ENCODE measurements at regions not wholly inside any gene's neighbourhood (a gene's known extent, or its start where the extent isn't known, plus 50 kb on each side); places are given as distances from the start of the nearest gene placed in this dataset.
A peak's percentile ranks its signal among the peaks of the same experiment; 100 is the strongest.

DNA sequence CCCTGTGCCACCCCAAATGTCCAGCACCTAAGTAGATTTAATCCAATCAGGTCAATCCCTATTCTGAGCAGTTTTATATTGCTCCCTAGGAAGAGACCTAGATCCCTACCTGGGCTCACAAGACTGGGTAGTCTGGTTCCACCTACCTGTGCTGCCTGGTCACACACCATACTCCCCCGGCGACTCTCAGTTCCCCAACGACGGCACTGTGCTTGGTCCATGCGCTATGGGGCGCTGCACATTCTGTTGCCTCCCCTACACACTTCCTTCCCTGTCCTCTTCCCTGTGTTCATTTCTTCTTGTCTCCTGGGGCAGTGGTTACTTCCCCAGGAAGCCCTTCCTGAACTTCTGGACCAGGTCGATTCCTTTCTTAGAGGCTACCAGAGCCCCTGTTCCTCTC is 109.9 kb upstream of the IL12B start:
- TF ChIP-seq, protein P1, sequence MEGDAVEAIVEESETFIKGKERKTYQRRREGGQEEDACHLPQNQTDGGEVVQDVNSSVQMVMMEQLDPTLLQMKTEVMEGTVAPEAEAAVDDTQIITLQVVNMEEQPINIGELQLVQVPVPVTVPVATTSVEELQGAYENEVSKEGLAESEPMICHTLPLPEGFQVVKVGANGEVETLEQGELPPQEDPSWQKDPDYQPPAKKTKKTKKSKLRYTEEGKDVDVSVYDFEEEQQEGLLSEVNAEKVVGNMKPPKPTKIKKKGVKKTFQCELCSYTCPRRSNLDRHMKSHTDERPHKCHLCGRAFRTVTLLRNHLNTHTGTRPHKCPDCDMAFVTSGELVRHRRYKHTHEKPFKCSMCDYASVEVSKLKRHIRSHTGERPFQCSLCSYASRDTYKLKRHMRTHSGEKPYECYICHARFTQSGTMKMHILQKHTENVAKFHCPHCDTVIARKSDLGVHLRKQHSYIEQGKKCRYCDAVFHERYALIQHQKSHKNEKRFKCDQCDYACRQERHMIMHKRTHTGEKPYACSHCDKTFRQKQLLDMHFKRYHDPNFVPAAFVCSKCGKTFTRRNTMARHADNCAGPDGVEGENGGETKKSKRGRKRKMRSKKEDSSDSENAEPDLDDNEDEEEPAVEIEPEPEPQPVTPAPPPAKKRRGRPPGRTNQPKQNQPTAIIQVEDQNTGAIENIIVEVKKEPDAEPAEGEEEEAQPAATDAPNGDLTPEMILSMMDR (IDR thresholded peaks at IDR 0.05; ENCODE audit: low read depth, low read length), result no peak
- in situ Hi-C loops (cut with HindIII; ENCODE audit: low sequenced_read_pairs), result no loop called here
- DNase-seq (ENCODE audit: low read depth, low spot score), result no peak
- no peak overlapping the region for H3K4me3 ChIP-seq (ENCODE audit: low read depth, low read length)

DNA sequence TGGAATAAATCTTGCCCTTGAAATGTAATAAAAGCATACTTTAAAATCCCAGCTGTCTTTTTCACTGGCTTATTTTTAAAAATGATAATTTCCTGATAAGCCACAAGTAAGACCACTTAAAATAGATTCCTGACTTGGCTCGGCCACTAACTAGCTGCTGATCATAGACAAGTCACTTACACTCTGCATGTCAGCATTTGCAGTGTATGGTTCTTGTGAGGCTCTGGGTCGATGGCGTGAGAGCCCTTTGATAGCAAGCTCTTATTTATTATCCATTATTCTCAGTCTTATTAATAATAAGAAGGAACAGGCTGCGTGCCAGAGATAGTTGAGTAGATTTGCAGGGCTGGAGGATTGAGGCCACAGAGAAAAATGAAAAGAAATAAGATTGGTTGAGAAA is 110.7 kb upstream of the IL12B start:
- TF ChIP-seq, protein P1 (IDR thresholded peaks at IDR 0.05; ENCODE audit: low read depth, low read length), result no peak
- no peak for DNase-seq (ENCODE audit: low read depth, low spot score)
- in situ Hi-C loops (cut with HindIII; ENCODE audit: low sequenced_read_pairs), result no loop called here
- no peak overlapping the region for H3K4me3 ChIP-seq (ENCODE audit: low read depth, low read length)

DNA sequence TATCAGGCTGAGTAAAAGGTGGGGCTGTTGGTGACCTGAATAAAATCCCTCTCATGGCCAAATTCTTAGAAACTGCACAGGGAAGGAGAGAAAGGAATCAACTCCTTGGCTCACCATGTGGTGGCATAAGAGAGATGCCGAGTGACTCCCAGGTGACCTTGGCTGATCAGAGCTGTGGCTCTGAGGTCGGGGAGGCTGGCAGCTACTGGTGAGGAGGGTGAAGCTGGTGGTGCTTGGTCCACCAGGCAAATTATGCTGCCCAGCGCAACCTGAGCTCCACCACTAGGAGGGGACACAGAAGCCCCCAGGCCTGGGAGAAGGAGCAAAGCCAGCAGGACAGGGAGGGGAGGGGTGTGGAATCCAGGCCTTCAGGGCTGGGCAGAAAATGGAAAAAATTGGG is 111.2 kb upstream of the IL12B start:
- no peak for DNase-seq (ENCODE audit: low read depth, low spot score)
- TF ChIP-seq, protein P1 (IDR thresholded peaks at IDR 0.05; ENCODE audit: low read depth, low read length), result peak; percentile 29
- in situ Hi-C loops (cut with HindIII; ENCODE audit: low sequenced_read_pairs), result no loop called here
- H3K4me3 ChIP-seq (ENCODE audit: low read depth, low read length), result no peak overlapping the region

DNA sequence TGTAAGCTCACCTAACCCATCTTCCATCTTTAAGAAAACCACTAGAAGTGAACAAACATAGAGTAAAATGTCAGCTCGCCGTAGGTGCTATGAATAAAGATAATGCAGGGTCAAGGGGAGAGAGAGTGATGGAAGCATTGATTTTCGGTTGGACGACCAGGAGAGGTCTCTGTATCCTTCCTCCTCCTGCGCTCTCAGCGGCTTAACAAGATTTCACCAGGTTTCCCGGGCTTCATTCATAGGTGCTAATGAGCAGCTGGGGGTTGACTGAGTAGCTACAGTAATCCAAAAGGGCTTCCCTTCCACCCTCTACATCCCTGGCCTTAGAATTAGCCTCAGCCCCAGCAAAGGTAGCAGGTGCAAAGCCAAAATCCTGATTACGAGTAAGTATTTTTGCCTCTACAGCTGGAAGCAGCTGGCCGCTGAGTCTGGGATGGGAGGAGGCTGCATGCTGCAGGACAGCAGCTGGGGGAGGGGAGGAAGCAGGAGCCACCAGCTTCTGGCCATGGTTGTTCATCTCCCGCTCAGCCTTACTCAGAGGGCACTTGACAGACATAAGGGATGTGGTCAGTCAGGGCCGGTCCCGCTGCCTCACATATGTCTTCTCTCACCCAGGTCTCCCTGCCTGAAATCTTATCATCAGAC is 112.0 kb upstream of the IL12B start:
- TF ChIP-seq, protein P1 (IDR thresholded peaks at IDR 0.05; ENCODE audit: low read depth, low read length), result no peak
- H3K4me3 ChIP-seq (ENCODE audit: low read depth, low read length), result no peak overlapping the region
- no peak for DNase-seq (ENCODE audit: low read depth, low spot score)
- in situ Hi-C loops (cut with HindIII; ENCODE audit: low sequenced_read_pairs), result no loop called here

DNA sequence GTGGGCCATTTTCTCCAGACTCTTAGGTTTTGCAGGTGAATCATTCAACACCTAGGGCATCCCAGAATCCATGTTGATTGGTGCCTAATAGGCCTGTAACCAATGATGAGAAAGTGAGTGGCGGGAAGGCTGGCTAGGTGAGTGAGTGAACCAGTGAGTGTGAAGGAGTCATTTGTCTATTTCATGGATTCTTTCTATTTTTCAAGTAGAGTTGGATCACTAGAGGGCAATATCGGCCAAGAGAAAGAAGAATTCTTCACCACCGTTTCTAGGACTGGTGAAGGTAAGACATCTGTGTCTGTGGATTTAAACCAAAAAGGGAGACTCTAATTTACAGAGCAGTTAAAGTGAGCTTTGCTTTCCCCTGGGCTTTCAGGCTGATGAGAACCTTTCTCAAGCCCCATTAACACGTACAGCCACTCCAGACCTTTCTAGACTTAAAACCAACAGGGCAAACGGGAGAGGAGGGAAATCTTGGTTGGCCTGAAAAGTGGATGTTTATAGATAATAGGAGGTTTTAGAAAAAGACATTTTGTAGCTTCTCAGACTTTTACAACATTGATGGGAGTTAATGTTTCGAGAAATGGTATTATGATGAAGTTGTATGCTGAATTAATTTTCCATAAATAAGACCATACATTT is 114.3 kb upstream of the IL12B start:
- H3K4me3 ChIP-seq (ENCODE audit: low read depth, low read length), result no peak overlapping the region
- peak; percentile 75 for DNase-seq (ENCODE audit: low read depth, low spot score)
- in situ Hi-C loops (cut with HindIII; ENCODE audit: low sequenced_read_pairs), result no loop called here
- TF ChIP-seq, protein P1 (IDR thresholded peaks at IDR 0.05; ENCODE audit: low read depth, low read length), result peak; percentile 43

DNA sequence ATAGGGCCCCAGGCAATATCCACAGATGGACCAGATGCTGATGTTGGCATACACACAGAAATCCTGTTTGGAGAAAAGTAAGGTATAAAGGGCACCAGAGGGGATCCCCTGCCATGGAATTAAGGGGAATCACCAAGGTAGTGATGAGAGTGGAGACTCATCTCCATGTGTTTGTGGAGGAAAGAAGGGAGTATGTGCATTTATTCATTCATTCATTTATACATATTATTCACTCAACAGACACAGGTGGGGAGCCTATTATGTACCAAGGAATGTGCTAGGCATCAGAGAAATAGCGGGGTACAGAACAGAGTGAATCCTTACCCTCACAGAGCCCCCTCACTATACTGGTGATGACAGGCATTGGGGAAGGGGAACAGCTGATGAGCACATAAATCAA is 116.8 kb upstream of the IL12B start:
- no peak for DNase-seq (ENCODE audit: low read depth, low spot score)
- H3K4me3 ChIP-seq (ENCODE audit: low read depth, low read length), result no peak overlapping the region
- in situ Hi-C loops (cut with HindIII; ENCODE audit: low sequenced_read_pairs), result no loop called here
- TF ChIP-seq, protein P1 (IDR thresholded peaks at IDR 0.05; ENCODE audit: low read depth, low read length), result no peak
